WTC11 (cell line): ENCODE measurements at regions not wholly inside any gene's neighbourhood (a gene's known extent, or its start where the extent isn't known, plus 50 kb on each side); places are given as distances from the start of the nearest gene placed in this dataset.

Experiments used
- CREB1 ChIP-seq: sonication (generic); formaldehyde crosslinking; IDR thresholded peaks from 2 replicates; pipeline ENCODE4 v1.8.0; 2023; ENCODE audit warnings: mild to moderate bottlenecking, missing genetic modification reagents
- CTCF ChIP-seq: fragments of 200-600 bp; IDR thresholded peaks from 2 replicates; pipeline ENCODE4 v1.8.0; 2022; ENCODE audit warnings: antibody characterized with exemption
- NFE2L1 ChIP-seq: sonication (generic); formaldehyde crosslinking; IDR thresholded peaks from 2 replicates; pipeline ENCODE4 v1.8.1; 2023; ENCODE audit warnings: missing genetic modification reagents

GRCh38 chr4:138702190-138702824 lies 313.3 kb upstream of the NOCT start:
- no peak for TF ChIP-seq CREB1 (CRISPR knock-in tag)
- no peak for TF ChIP-seq NFE2L1 (CRISPR knock-in tag)
- TF ChIP-seq CTCF, result no peak
